H1 (cell line): ENCODE measurements at regions not wholly inside any gene's neighbourhood (a gene's known extent, or its start where the extent isn't known, plus 50 kb on each side); places are given as distances from the start of the nearest gene placed in this dataset.

Source experiments
- CTCF ChIA-PET: fragments of 300-600 bp; sonication (Branson Sonifier 250); formaldehyde crosslinking; loops from one replicate; lab custom pipeline; 2021; ENCODE audit not compliant: partially characterized antibody; lab: Charles Lee
- POLR2A ChIA-PET: fragments of 300-600 bp; sonication (Branson Sonifier 250); formaldehyde crosslinking; loops from one replicate; lab custom pipeline; 2021; ENCODE audit warnings: inconsistent platforms; ENCODE audit not compliant: partially characterized antibody; lab: Charles Lee
- DNase-seq, 2 experiments: peaks; one replicate each; pipeline versions ENCODE4 v3.0.0 to v3.0.0-alpha.2; 2010 to 2022; ENCODE audit warnings: low spot score in 2 of 2, low read depth in 1 of 2, mixed read lengths in 1 of 2
- FAIRE-seq: peaks from 2 replicates; lab custom pipeline; 2011; peaks lifted over from hg19 to GRCh38; lab: Jason Lieb, UNC
- H2AFZ ChIP-seq: 2 replicates; pipeline ENCODE4 v1.8.1; 2012; ENCODE audit warnings: low read length, inconsistent platforms
- H2AK5ac ChIP-seq: 2 replicates; pipeline ENCODE4 v1.6.1; 2013; ENCODE audit warnings: low read depth, low read length
- H2BK120ac ChIP-seq: replicated peaks from 2 replicates; pipeline ENCODE3; 2013; ENCODE audit warnings: low read depth, low read length, inconsistent platforms
- H2BK12ac ChIP-seq: 2 replicates; pipeline ENCODE4 v1.6.1; 2013; ENCODE audit warnings: low read depth, low read length
- H2BK15ac ChIP-seq: 2 replicates; pipeline ENCODE4 v1.6.1; 2013; ENCODE audit warnings: low read length
- H2BK20ac ChIP-seq: 2 replicates; pipeline ENCODE4 v1.6.1; 2013; ENCODE audit warnings: low read length
- H2BK5ac ChIP-seq: 2 replicates; pipeline ENCODE4 v1.6.1; 2013; ENCODE audit warnings: low read depth, low read length
- H3K14ac ChIP-seq: 2 replicates; pipeline ENCODE4 v1.6.1; 2013; ENCODE audit warnings: inconsistent platforms; ENCODE audit not compliant: insufficient read length
- H3K18ac ChIP-seq: 2 replicates; pipeline ENCODE4 v1.6.1; 2013; ENCODE audit warnings: low read length; ENCODE audit errors: extremely low read depth
- H3K23ac ChIP-seq: 2 replicates; pipeline ENCODE4 v1.6.1; 2013; ENCODE audit warnings: inconsistent platforms; ENCODE audit not compliant: insufficient read length
- H3K23me2 ChIP-seq: 2 replicates; pipeline ENCODE4 v1.6.1; 2013; ENCODE audit warnings: low read depth, low read length
- H3K27ac ChIP-seq: 2 replicates; pipeline ENCODE4 v1.6.1; 2011; ENCODE audit warnings: low read depth, low read length, inconsistent platforms
- H3K27me3 ChIP-seq, 4 experiments: replicated peaks in 1 of 4; 1 replicate in 1 of 4; 2 replicates in 3 of 4; pipeline versions ENCODE4 v1.6.1 to v1.8.1; 2011 to 2013; ENCODE audit warnings: low read length in 3 of 4, mild to moderate bottlenecking in 3 of 4, inconsistent platforms in 2 of 4, mixed read lengths in 2 of 4, moderate library complexity in 1 of 4; ENCODE audit not compliant: control insufficient read depth in 3 of 4, insufficient read depth in 3 of 4; ENCODE audit errors: extremely low read depth in 1 of 4
- H3K36me3 ChIP-seq, 4 experiments: 2 replicates each; pipeline versions ENCODE4 v1.6.1 to v1.8.1; 2011 to 2013; ENCODE audit warnings: mild to moderate bottlenecking in 4 of 4, low read length in 3 of 4, moderate library complexity in 2 of 4, control low read depth in 1 of 4, inconsistent platforms in 1 of 4; ENCODE audit not compliant: insufficient read depth in 4 of 4, control insufficient read depth in 2 of 4
- H3K4ac ChIP-seq: replicated peaks from 2 replicates; pipeline ENCODE3; 2013; ENCODE audit warnings: low read length, low read depth, mixed read lengths, inconsistent platforms; ENCODE audit not compliant: insufficient read length
- H3K4me1 ChIP-seq, 4 experiments: replicated peaks in 1 of 4; 1 replicate in 1 of 4; 2 replicates in 3 of 4; pipeline versions ENCODE4 v1.6.1 to v1.8.1; 2011 to 2013; ENCODE audit warnings: low read length in 3 of 4, inconsistent platforms in 2 of 4, mixed read lengths in 1 of 4; ENCODE audit not compliant: insufficient read depth in 4 of 4, control insufficient read depth in 3 of 4
- H3K4me2 ChIP-seq, 2 experiments: 2 replicates each; pipeline versions ENCODE4 v1.6.1 to v1.8.1; 2011 to 2013; ENCODE audit warnings: low read depth in 2 of 2, low read length in 2 of 2, control low read depth in 1 of 2, inconsistent platforms in 1 of 2, mild to moderate bottlenecking in 1 of 2; ENCODE audit not compliant: insufficient read depth in 1 of 2
- H3K4me3 ChIP-seq, 4 experiments: fragments of 200-600, 300-600 bp in 1 of 4; sonication (generic), shearing (Covaris generic), sonication (Bioruptor Twin) in 1 of 4; 2 replicates each; pipeline versions ENCODE4 v1.5.1 to v1.8.1; 2011 to 2016; ENCODE audit warnings: low read length in 4 of 4, low read depth in 3 of 4, control low read depth in 2 of 4, inconsistent platforms in 2 of 4, mild to moderate bottlenecking in 2 of 4, mixed read lengths in 1 of 4, moderate library complexity in 1 of 4; ENCODE audit not compliant: insufficient read depth in 2 of 4; ENCODE audit errors: extremely low read depth in 1 of 4
- H3K56ac ChIP-seq: replicated peaks from 2 replicates; pipeline ENCODE3; 2013; ENCODE audit warnings: low read depth, mild to moderate bottlenecking, mixed read lengths, low read length, inconsistent platforms; ENCODE audit not compliant: insufficient read length
- H3K79me1 ChIP-seq: 2 replicates; pipeline ENCODE4 v1.6.1; 2013; ENCODE audit warnings: low read depth, low read length, control low read depth
- H3K79me2 ChIP-seq, 2 experiments: 2 replicates each; pipeline versions ENCODE4 v1.6.1 to v1.8.1; 2012 to 2013; ENCODE audit warnings: low read length in 2 of 2, mild to moderate bottlenecking in 2 of 2, inconsistent platforms in 1 of 2; ENCODE audit not compliant: insufficient read depth in 2 of 2, control insufficient read depth in 1 of 2
- H3K9ac ChIP-seq, 4 experiments: replicated peaks in 1 of 4; 1 replicate in 1 of 4; 2 replicates in 3 of 4; pipeline versions ENCODE4 v1.6.1 to v1.8.1; 2011 to 2013; ENCODE audit warnings: low read depth in 3 of 4, low read length in 3 of 4, control low read depth in 2 of 4, mild to moderate bottlenecking in 2 of 4, moderate library complexity in 2 of 4, inconsistent platforms in 1 of 4; ENCODE audit errors: extremely low read depth in 1 of 4
- H3K9me3 ChIP-seq, 2 experiments: 2 replicates each; pipeline versions ENCODE4 v1.6.1 to v1.8.1; 2012 to 2013; ENCODE audit warnings: mild to moderate bottlenecking in 2 of 2, moderate library complexity in 2 of 2, control low read depth in 1 of 2, inconsistent platforms in 1 of 2, low read depth in 1 of 2, low read length in 1 of 2, mixed read lengths in 1 of 2; ENCODE audit not compliant: insufficient read depth in 2 of 2
- H4K20me1 ChIP-seq, 2 experiments: replicated peaks in 1 of 2; 2 replicates each; pipeline versions ENCODE3 to v1.8.1; 2011 to 2013; ENCODE audit warnings: inconsistent platforms in 2 of 2, low read length in 2 of 2, mild to moderate bottlenecking in 1 of 2; ENCODE audit not compliant: insufficient read depth in 2 of 2, control insufficient read depth in 1 of 2
- H4K5ac ChIP-seq: 2 replicates; pipeline ENCODE4 v1.6.1; 2013; ENCODE audit warnings: low read length, low read depth, mixed read lengths, inconsistent platforms; ENCODE audit not compliant: insufficient read length
- H4K8ac ChIP-seq: 2 replicates; pipeline ENCODE4 v1.8.0; 2013; ENCODE audit warnings: mild to moderate bottlenecking, moderate library complexity, low read length, inconsistent platforms; ENCODE audit not compliant: insufficient read depth; ENCODE audit errors: extremely low read depth
- H4K91ac ChIP-seq: replicated peaks from 2 replicates; pipeline ENCODE3; 2013; ENCODE audit warnings: low read length, mixed read lengths, inconsistent platforms; ENCODE audit not compliant: insufficient read length
- ATF2 ChIP-seq: IDR thresholded peaks from 2 replicates; pipeline ENCODE4 v1.6.1; 2012; ENCODE audit warnings: low read length, inconsistent platforms
- CHD1 ChIP-seq: IDR thresholded peaks from 2 replicates; pipeline ENCODE4 v1.6.1; 2012; ENCODE audit warnings: low read depth, low read length, improper control_type of control experiment
- CTBP2 ChIP-seq: IDR thresholded peaks from 2 replicates; pipeline ENCODE4 v1.7.0; 2011; ENCODE audit warnings: borderline replicate concordance, mild to moderate bottlenecking, moderate library complexity, mixed read lengths, low read length; ENCODE audit not compliant: insufficient read depth, insufficient read length
- FOSL1 ChIP-seq: IDR thresholded peaks from 2 replicates; pipeline ENCODE4 v1.6.1; 2011; ENCODE audit warnings: mild to moderate bottlenecking, low read depth, low read length, moderate library complexity; ENCODE audit not compliant: insufficient read depth
- NRF1 ChIP-seq: IDR thresholded peaks from 2 replicates; pipeline ENCODE4 v1.6.1; 2011; ENCODE audit warnings: mild to moderate bottlenecking, low read depth, low read length, improper control_type of control experiment
- RFX5 ChIP-seq: IDR thresholded peaks from 2 replicates; pipeline ENCODE4 v1.6.1; 2011; ENCODE audit warnings: low read depth, low read length, improper control_type of control experiment, borderline replicate concordance
- RNF2 ChIP-seq: fragments of 200-900, 300-1000 bp; sonication (generic); IDR thresholded peaks from 2 replicates; pipeline ENCODE4 v1.7.1; 2016; ENCODE audit warnings: borderline replicate concordance, low read depth, mild to moderate bottlenecking, antibody characterized with exemption, low read length; ENCODE audit not compliant: poor library complexity, severe bottlenecking; ENCODE audit errors: missing control alignments
- SIX5 ChIP-seq: IDR thresholded peaks from 2 replicates; pipeline ENCODE4 v1.6.1; 2011; ENCODE audit warnings: mild to moderate bottlenecking, low read depth, low read length
- SRF ChIP-seq: IDR thresholded peaks from 2 replicates; pipeline ENCODE4 v1.6.1; 2011; ENCODE audit warnings: mild to moderate bottlenecking, low read depth, low read length, moderate library complexity
- TAF7 ChIP-seq: optimal IDR thresholded peaks from 2 replicates; pipeline ENCODE3; 2011; ENCODE audit warnings: low read depth, mild to moderate bottlenecking, inconsistent platforms, low read length, moderate library complexity, borderline replicate concordance
- WGBS, 2 experiments: shearing (Covaris generic) in 1 of 2; methylation state at CpG; one replicate each; pipeline versions ENCODE4 v1.1.6 to v1.1.7; 2013 to 2015; ENCODE audit warnings: low lambda C conversion rate in 2 of 2, mixed read lengths in 2 of 2, inconsistent platforms in 1 of 2, low coverage in 1 of 2, missing lambda C conversion rate in 1 of 2; ENCODE audit not compliant: insufficient replicate concordance in 2 of 2, insufficient coverage in 1 of 2, insufficient read length in 1 of 2; ENCODE audit errors: extremely low coverage in 1 of 2, missing lambda C conversion rate in 1 of 2; 5-methylcytosine and 5-hydroxymethylcytosine counted together
- TF ChIP-seq, protein P1 (sequence below): IDR thresholded peaks from 2 replicates; pipeline ENCODE4 v1.6.1; 2011; ENCODE audit warnings: low read length, improper control_type of control experiment

DNA sequence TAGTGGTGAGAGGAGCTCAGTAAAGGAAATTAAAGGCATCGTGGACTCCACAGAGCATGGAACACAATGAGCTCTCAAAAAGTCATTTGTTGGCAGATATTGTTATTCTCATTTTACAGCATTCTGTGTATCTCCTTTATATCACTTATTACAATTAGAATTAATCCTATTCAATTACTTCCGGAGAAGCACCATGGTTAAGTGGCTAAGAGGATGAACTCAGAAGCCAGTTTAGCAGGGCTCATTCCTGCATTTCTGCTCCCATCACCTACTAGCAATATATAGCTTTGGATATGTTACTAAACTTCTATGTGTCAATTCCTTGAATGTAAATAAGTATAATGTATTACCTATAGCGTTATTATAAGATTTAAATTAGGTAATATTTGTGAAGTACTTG, 683.3 kb downstream of the IRS1 start:
- Histone ChIP-seq H3K4me2 (0 out of 4 replicates have a peak overlapping the region, but pooled peaks of 1 of the 2 experiments have one; percentile 2), H3K23ac (no peak overlapping the region)
- TF ChIP-seq TAF7 = no peak
- no peak for TF ChIP-seq SRF
- no peak for TF ChIP-seq NRF1
- TF ChIP-seq ATF2 = no peak
- no peak for TF ChIP-seq FOSL1
- no peak for TF ChIP-seq SIX5
- no peak for TF ChIP-seq CHD1
- no peak for TF ChIP-seq CTBP2
- TF ChIP-seq RNF2 = no peak
- TF ChIP-seq, protein P1, sequence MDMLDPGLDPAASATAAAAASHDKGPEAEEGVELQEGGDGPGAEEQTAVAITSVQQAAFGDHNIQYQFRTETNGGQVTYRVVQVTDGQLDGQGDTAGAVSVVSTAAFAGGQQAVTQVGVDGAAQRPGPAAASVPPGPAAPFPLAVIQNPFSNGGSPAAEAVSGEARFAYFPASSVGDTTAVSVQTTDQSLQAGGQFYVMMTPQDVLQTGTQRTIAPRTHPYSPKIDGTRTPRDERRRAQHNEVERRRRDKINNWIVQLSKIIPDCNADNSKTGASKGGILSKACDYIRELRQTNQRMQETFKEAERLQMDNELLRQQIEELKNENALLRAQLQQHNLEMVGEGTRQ = no peak
- no peak for TF ChIP-seq RFX5

More for the DNA sequence above, 683.3 kb downstream of the IRS1 start:
- no peaks in the 10 kb centered on the region for H4K20me1 ChIP-seq
- H3K9me3 ChIP-seq = no peaks in the 10 kb centered on the region
- no peaks in the 10 kb centered on the region for H3K79me1 ChIP-seq
- no peak overlapping the region for H2BK120ac ChIP-seq
- H3K27ac ChIP-seq = no peak overlapping the region
- no peaks in the 10 kb centered on the region for H3K23me2 ChIP-seq
- H3K27me3 ChIP-seq = no peaks in the 10 kb centered on the region
- H2AFZ ChIP-seq = no peak overlapping the region
- H4K8ac ChIP-seq = no peak overlapping the region
- H3K4me1 ChIP-seq = peaks cover 0 to 4% (median 0%) of the 10 kb centered on the region in 4 experiments; a peak in 2 of 7 replicates
- H2BK5ac ChIP-seq = no peak overlapping the region
- no peak overlapping the region for H3K9ac ChIP-seq
- no peak for FAIRE-seq
- ChIA-PET POLR2A (no interaction called here), CTCF (no interaction called here)
- no peak overlapping the region for H3K56ac ChIP-seq
- H2BK20ac ChIP-seq = no peak overlapping the region
- H2BK15ac ChIP-seq = no peak overlapping the region
- H3K14ac ChIP-seq = no peak overlapping the region
- 71% methylated on average over 3 of the region's 3 CpGs; no CpG with 5 or more reads in 1 of the 2 experiments for WGBS, 2 experiments
- no peak overlapping the region for H3K18ac ChIP-seq
- H3K79me2 ChIP-seq = no peaks in the 10 kb centered on the region
- no peak overlapping the region for H4K91ac ChIP-seq
- H2AK5ac ChIP-seq = no peak overlapping the region
- no peak for DNase-seq
- no peak overlapping the region for H4K5ac ChIP-seq
- no peak overlapping the region for H3K4ac ChIP-seq
- H3K4me3 ChIP-seq = peak overlapping the region in 1 of 4 experiments; percentile 2; a peak in 1 of 8 replicates
- H2BK12ac ChIP-seq = no peak overlapping the region
- H3K36me3 ChIP-seq = no peaks in the 10 kb centered on the region
